GM21529 (cell line): ENCODE measurements at regions not wholly inside any gene's neighbourhood (a gene's known extent, or its start where the extent isn't known, plus 50 kb on each side); places are given as distances from the start of the nearest gene placed in this dataset.

ENCODE experiments used
- ATAC-seq: cut with Tn5 transposase; IDR thresholded peaks from one replicate; pipeline ENCODE4 v1.9.1; 2021; ENCODE audit not compliant: unreplicated experiment

- ATAC-seq: no peak
These were observed 214.0 kb upstream of the PRPS1L1 start for GRCh38 chr7:18241543-18242231.

- no peak for ATAC-seq
These were observed 216.1 kb upstream of the PRPS1L1 start for GRCh38 chr7:18243731-18244130.

- no peak for ATAC-seq
These were observed 222.5 kb upstream of the PRPS1L1 start for GRCh38 chr7:18250133-18250532.

- ATAC-seq: no peak
These were observed 230.1 kb upstream of the PRPS1L1 start for GRCh38 chr7:18257711-18258110.

- no peak for ATAC-seq
These were observed 233.5 kb upstream of the HDAC9 start for GRCh38 chr7:18262058-18262457.

GRCh38 chr7:18265611-18266281 is 229.8 kb upstream of the HDAC9 start:
- ATAC-seq: no peak

- ATAC-seq: no peak
These were observed 227.0 kb upstream of the HDAC9 start for GRCh38 chr7:18268571-18268970.

- ATAC-seq: no peak
These were observed 219.2 kb upstream of the HDAC9 start for GRCh38 chr7:18276380-18276779.

- ATAC-seq: no peak
These were observed 217.2 kb upstream of the HDAC9 start for GRCh38 chr7:18278316-18278715.

- ATAC-seq: no peak
These were observed 212.5 kb upstream of the HDAC9 start for GRCh38 chr7:18283045-18283444.

- ATAC-seq: no peak
These were observed 208.1 kb upstream of the HDAC9 start for GRCh38 chr7:18287482-18287881.

- no peak for ATAC-seq
These were observed 207.1 kb upstream of the HDAC9 start for GRCh38 chr7:18288322-18289037.

GRCh38 chr7:18289788-18290187 is 205.8 kb upstream of the HDAC9 start:
- ATAC-seq: no peak

- ATAC-seq: peak; percentile 80
These were observed 205.3 kb upstream of the HDAC9 start for GRCh38 chr7:18290223-18290622.

- ATAC-seq: no peak
These were observed 204.7 kb upstream of the HDAC9 start for GRCh38 chr7:18290865-18291264.

GRCh38 chr7:18292584-18292983 is 203.0 kb upstream of the HDAC9 start:
- ATAC-seq: no peak

GRCh38 chr7:18293759-18294158 is 201.8 kb upstream of the HDAC9 start:
- ATAC-seq: no peak

GRCh38 chr7:18294411-18294810 is 201.1 kb upstream of the HDAC9 start:
- no peak for ATAC-seq

GRCh38 chr7:18295781-18296423 is 199.6 kb upstream of the HDAC9 start:
- no peak for ATAC-seq

GRCh38 chr7:18302097-18302496 is 193.5 kb upstream of the HDAC9 start:
- no peak for ATAC-seq

- no peak for ATAC-seq
These were observed 189.7 kb upstream of the HDAC9 start for GRCh38 chr7:18305866-18306265.

GRCh38 chr7:18306696-18307095 is 188.9 kb upstream of the HDAC9 start:
- no peak for ATAC-seq
